PFSK-1 (cell line): ENCODE measurements at regions not wholly inside any gene's neighbourhood (a gene's known extent, or its start where the extent isn't known, plus 50 kb on each side); places are given as distances from the start of the nearest gene placed in this dataset.

Experiments
- FOXP2 ChIP-seq: optimal IDR thresholded peaks from 2 replicates; pipeline ENCODE3; 2011; ENCODE audit warnings: borderline replicate concordance, control low read depth, inconsistent platforms; ENCODE audit not compliant: insufficient read depth; ENCODE audit errors: extremely low read length, extremely low read depth
- POLR2AphosphoS5 ChIP-seq: IDR thresholded peaks from 2 replicates; pipeline ENCODE4 v1.6.1; 2012; ENCODE audit warnings: low read depth, mild to moderate bottlenecking, control low read depth, low read length, moderate library complexity
- REST ChIP-seq, 2 experiments: IDR thresholded peaks; 2 replicates each; pipeline versions ENCODE4 v1.6.1 to v1.8.0; 2011 to 2012; ENCODE audit warnings: low read depth in 2 of 2, low read length in 2 of 2, control low read depth in 1 of 2, inconsistent platforms in 1 of 2, mild to moderate bottlenecking in 1 of 2, moderate library complexity in 1 of 2; ENCODE audit not compliant: insufficient read depth in 1 of 2
- SIN3A ChIP-seq: IDR thresholded peaks from 2 replicates; pipeline ENCODE4 v1.6.1; 2012; ENCODE audit warnings: mild to moderate bottlenecking, low read length, moderate library complexity, borderline replicate concordance; ENCODE audit not compliant: insufficient read depth
- TAF1 ChIP-seq: IDR thresholded peaks from 2 replicates; pipeline ENCODE4 v1.6.1; 2012; ENCODE audit warnings: low read length, control low read depth, borderline replicate concordance; ENCODE audit not compliant: insufficient read depth

DNA sequence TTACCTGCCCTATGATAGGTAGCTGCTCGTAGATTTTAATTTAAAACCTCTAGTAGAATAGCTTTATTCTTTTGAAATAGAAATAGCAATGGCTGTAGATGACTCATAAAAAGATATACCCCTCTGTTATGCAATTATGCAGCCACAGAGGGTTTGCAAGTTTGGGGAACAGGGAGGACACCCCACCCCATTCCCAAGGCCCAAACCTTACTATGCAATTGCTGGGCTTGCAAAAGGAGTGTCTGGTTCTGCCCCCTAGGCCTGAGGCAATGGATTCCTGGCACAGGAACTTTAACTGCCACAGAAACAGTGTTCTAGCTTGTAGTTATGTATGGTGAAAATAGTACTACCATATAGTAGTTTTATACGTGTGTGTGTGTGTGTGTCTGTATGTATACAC, 403.3 kb downstream of the ADAMTS20 start:
- TF ChIP-seq POLR2AphosphoS5: no peak
- TF ChIP-seq REST (IDR thresholded peaks at IDR 0.05; ENCODE audit: insufficient read depth in 1 of 2, low read depth in 2 of 2, low read length in 2 of 2): no peak
- no peak for TF ChIP-seq SIN3A

GRCh38 chr12:43147878-43148277, 404.1 kb downstream of the ADAMTS20 start:
- TF ChIP-seq POLR2AphosphoS5 (no peak), FOXP2 (no peak), SIN3A (no peak), TAF1 (no peak), REST (IDR thresholded peaks at IDR 0.05; ENCODE audit: insufficient read depth in 1 of 2, low read depth in 2 of 2, low read length in 2 of 2) (no peak)

DNA sequence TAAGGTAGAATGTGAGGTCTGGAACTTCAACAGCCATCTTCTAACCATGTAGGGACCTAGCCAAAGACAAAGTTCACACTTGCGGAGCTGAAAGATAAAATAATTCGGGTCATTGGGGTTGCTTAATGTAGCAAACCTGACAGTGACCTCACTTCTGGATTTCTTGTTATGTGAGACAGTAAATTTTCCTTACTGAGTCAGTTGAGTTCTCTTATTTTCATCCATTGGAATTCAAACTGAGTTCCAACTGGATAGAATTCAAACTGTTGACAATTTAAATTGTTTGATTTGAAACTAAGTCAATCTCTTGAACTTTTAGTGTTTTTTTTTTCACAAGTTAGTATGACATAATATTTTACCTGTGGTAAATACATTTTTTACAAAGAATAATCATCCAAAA, 406.5 kb downstream of the ADAMTS20 start:
- TF ChIP-seq TAF1 (no peak), POLR2AphosphoS5 (no peak), SIN3A (no peak)

DNA sequence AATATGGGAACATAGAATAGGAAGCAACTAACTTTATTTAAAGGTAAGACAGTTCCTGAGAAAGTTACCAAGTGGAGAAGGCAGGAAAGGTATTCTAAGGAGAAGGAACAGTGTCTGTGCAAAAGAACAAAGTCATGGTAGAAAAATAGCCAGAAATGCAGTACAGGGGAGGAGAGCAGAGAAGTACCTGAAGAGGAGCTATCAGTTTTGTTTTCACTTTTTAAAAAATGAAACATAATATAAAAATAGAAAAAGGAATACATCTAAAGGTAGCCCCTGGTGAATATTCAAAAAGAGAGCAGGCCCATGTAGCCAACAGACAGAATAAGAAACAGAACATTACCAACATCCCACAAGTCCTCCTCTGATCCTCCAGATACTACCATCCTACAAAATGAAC, 408.7 kb downstream of the ADAMTS20 start:
- no peak for TF ChIP-seq SIN3A
- TF ChIP-seq REST (IDR thresholded peaks at IDR 0.05; ENCODE audit: insufficient read depth in 1 of 2, low read depth in 2 of 2, low read length in 2 of 2): no peak
- no peak for TF ChIP-seq POLR2AphosphoS5
- no peak for TF ChIP-seq FOXP2
- no peak for TF ChIP-seq TAF1

DNA sequence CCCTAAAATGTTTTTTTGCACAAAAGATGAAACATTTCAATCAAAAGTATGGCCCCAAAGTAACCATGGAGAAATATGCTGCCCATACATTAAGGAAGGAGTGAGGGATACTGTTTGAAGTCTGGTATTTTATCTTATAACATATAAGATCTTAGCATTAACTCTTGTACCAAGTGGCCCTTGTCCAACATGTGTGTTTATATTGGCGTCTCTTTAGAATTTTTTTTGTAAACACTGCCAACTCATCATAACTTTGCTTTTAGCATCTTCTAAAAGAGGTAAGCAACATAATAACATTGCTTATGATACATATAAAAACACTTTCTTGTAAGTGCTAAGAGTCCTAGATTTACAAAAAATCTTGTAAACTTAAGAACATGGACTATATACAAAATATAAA, 419.7 kb downstream of the ADAMTS20 start:
- TF ChIP-seq TAF1: no peak
- no peak for TF ChIP-seq POLR2AphosphoS5
- no peak for TF ChIP-seq REST (IDR thresholded peaks at IDR 0.05; ENCODE audit: insufficient read depth in 1 of 2, low read depth in 2 of 2, low read length in 2 of 2)
